OCI-LY7 (cell line): ENCODE measurements at regions not wholly inside any gene's neighbourhood (a gene's known extent, or its start where the extent isn't known, plus 50 kb on each side); places are given as distances from the start of the nearest gene placed in this dataset.

Experiments
- BruUV-seq: library from RNA; stranded (reverse); fragments of 400-500 nt; replicated peaks from 2 replicates; lab custom pipeline; 2021; lab: Mats Ljungman, UMichigan
- CTCF ChIA-PET: fragments of 300-600 bp; sonication (Branson Sonifier 250); formaldehyde crosslinking; loops from one replicate; lab custom pipeline; 2022; ENCODE audit warnings: antibody characterized with exemption; ENCODE audit not compliant: unreplicated experiment; lab: Charles Lee
- POLR2A ChIA-PET: fragments of 300-600 bp; sonication (Branson Sonifier 250); formaldehyde crosslinking; loops from one replicate; lab custom pipeline; 2022; ENCODE audit warnings: antibody characterized with exemption; lab: Charles Lee
- DNase-seq: peaks from one replicate; pipeline ENCODE4 v3.0.0-alpha.2; 2015; ENCODE audit warnings: low spot score
- H2AFZ ChIP-seq: fragments of 200-600 bp; sonication (generic), shearing (Covaris generic); 2 replicates; pipeline ENCODE4 v1.6.1; 2014; ENCODE audit warnings: mild to moderate bottlenecking, antibody characterized with exemption, low read length, moderate library complexity
- H3K27ac ChIP-seq: fragments of 200-600 bp; sonication (generic); 2 replicates; pipeline ENCODE4 v1.5.1; 2014; ENCODE audit warnings: mixed run types, low read depth, mild to moderate bottlenecking, moderate library complexity, low read length, inconsistent platforms; ENCODE audit not compliant: poor library complexity, severe bottlenecking
- H3K36me3 ChIP-seq: fragments of 200-600 bp; sonication (generic); 2 replicates; pipeline ENCODE4 v1.6.1; 2014; ENCODE audit warnings: mild to moderate bottlenecking, antibody characterized with exemption, low read length, moderate library complexity, mixed read lengths; ENCODE audit not compliant: insufficient read depth
- H3K4me1 ChIP-seq: fragments of 200-600 bp; sonication (generic); 2 replicates; pipeline ENCODE4 v1.5.1; 2014; ENCODE audit warnings: mild to moderate bottlenecking, low read length; ENCODE audit not compliant: insufficient read depth, poor library complexity, severe bottlenecking
- H3K4me2 ChIP-seq: fragments of 200-600 bp; sonication (generic); 2 replicates; pipeline ENCODE4 v1.6.1; 2014; ENCODE audit warnings: mild to moderate bottlenecking, low read length
- H3K4me3 ChIP-seq: fragments of 200-600 bp; sonication (generic); 2 replicates; pipeline ENCODE4 v1.5.1; 2014; ENCODE audit warnings: mild to moderate bottlenecking, low read depth, low read length; ENCODE audit not compliant: poor library complexity, severe bottlenecking
- H3K79me2 ChIP-seq: fragments of 200-600 bp; sonication (generic); 2 replicates; pipeline ENCODE4 v1.6.1; 2016; ENCODE audit warnings: low read depth, mild to moderate bottlenecking, low read length, moderate library complexity, mixed read lengths; ENCODE audit not compliant: insufficient read depth
- H3K9me2 ChIP-seq: fragments of 200-600 bp; sonication (generic); 2 replicates; pipeline ENCODE4 v1.6.1; 2016; ENCODE audit warnings: mild to moderate bottlenecking, low read length, mixed read lengths; ENCODE audit not compliant: insufficient read depth
- H3K9me3 ChIP-seq: fragments of 200-600 bp; sonication (generic); 2 replicates; pipeline ENCODE4 v1.6.1; 2014; ENCODE audit warnings: mild to moderate bottlenecking, mixed run types, low read length, mixed read lengths
- H4K20me1 ChIP-seq: fragments of 200-600 bp; sonication (generic); 2 replicates; pipeline ENCODE4 v1.6.1; 2014; ENCODE audit warnings: mild to moderate bottlenecking, antibody characterized with exemption, low read length, moderate library complexity, mixed read lengths; ENCODE audit not compliant: insufficient read depth
- CTCF ChIP-seq: fragments of 200-600 bp; sonication (generic); conservative IDR thresholded peaks from 2 replicates; pipeline ENCODE4 v1.5.1; 2014; ENCODE audit warnings: mild to moderate bottlenecking, antibody characterized with exemption, low read length, moderate library complexity, mixed read lengths
- EZH2phosphoT487 ChIP-seq: fragments of 200-600 bp; sonication (generic); IDR thresholded peaks from 2 replicates; pipeline ENCODE4 v1.6.1; 2018; ENCODE audit warnings: low read depth, borderline replicate concordance, mild to moderate bottlenecking, mixed run types, antibody characterized with exemption, low read length, moderate library complexity, mixed read lengths
- intact Hi-C: fragments of 100-400 bp; cut with micrococcal nuclease; formaldehyde crosslinking; loops from one replicate; pipeline ENCODE4 v1.10.0; 2022; ENCODE audit not compliant: unreplicated experiment

GRCh38 chr5:34516166-34516565 lies 140.0 kb upstream of the RAI14 start:
- H3K79me2 ChIP-seq, result no peaks in the 10 kb centered on the region
- TF ChIP-seq CTCF (no peak), EZH2phosphoT487 (no peak)
- intact Hi-C loops, result no loop called here
- no peak overlapping the region for H3K27ac ChIP-seq
- H3K4me2 ChIP-seq, result no peak overlapping the region
- H3K9me3 ChIP-seq, result no peaks in the 10 kb centered on the region
- no peaks in the 10 kb centered on the region for H4K20me1 ChIP-seq
- H2AFZ ChIP-seq, result no peak overlapping the region
- H3K4me3 ChIP-seq, result no peak overlapping the region
- ChIA-PET CTCF (no interaction called here), POLR2A (no interaction called here)
- no peaks in the 10 kb centered on the region for H3K4me1 ChIP-seq
- H3K9me2 ChIP-seq, result no peaks in the 10 kb centered on the region
- no peaks in the 10 kb centered on the region for H3K36me3 ChIP-seq
- DNase-seq, result no peak
- BruUV-seq, result no TSS peak

GRCh38 chr5:34516686-34517085 lies 139.4 kb upstream of the RAI14 start:
- Histone ChIP-seq H4K20me1 (no peaks in the 10 kb centered on the region), H3K4me3 (no peak overlapping the region), H3K36me3 (no peaks in the 10 kb centered on the region), H3K79me2 (no peaks in the 10 kb centered on the region), H2AFZ (no peak overlapping the region), H3K27ac (no peak overlapping the region), H3K9me3 (no peaks in the 10 kb centered on the region), H3K9me2 (no peaks in the 10 kb centered on the region), H3K4me2 (no peak overlapping the region), H3K4me1 (no peaks in the 10 kb centered on the region)
- ChIA-PET POLR2A (no interaction called here), CTCF (no interaction called here)
- BruUV-seq, result no TSS peak
- no peak for DNase-seq
- no peak for TF ChIP-seq EZH2phosphoT487
- TF ChIP-seq CTCF, result no peak
- intact Hi-C loops, result no loop called here

- H3K36me3 ChIP-seq, result no peaks in the 10 kb centered on the region
- no peak for DNase-seq
Observed at GRCh38 chr5:34517249-34517648, 138.9 kb upstream of the RAI14 start.

More at GRCh38 chr5:34517249-34517648, 138.9 kb upstream of the RAI14 start:
- H2AFZ ChIP-seq, result no peak overlapping the region
- POLR2A ChIA-PET, result interaction anchor here (0.6 kb wide), 1 partner anchor 11 kb away, joined by 3 read pairs; no protein-coding TSS in a partner anchor
- H4K20me1 ChIP-seq, result no peaks in the 10 kb centered on the region
- CTCF ChIA-PET, result no interaction called here
- no peak overlapping the region for H3K4me3 ChIP-seq
- H3K27ac ChIP-seq, result no peak overlapping the region
- TF ChIP-seq CTCF, result no peak
- TF ChIP-seq EZH2phosphoT487, result no peak
- no peak overlapping the region for H3K4me2 ChIP-seq
- H3K9me3 ChIP-seq, result no peaks in the 10 kb centered on the region
- H3K4me1 ChIP-seq, result no peaks in the 10 kb centered on the region
- BruUV-seq, result no TSS peak
- intact Hi-C loops, result no loop called here
- no peaks in the 10 kb centered on the region for H3K79me2 ChIP-seq
- H3K9me2 ChIP-seq, result no peaks in the 10 kb centered on the region
